GM12891 (cell line): ENCODE measurements at regions not wholly inside any gene's neighbourhood (a gene's known extent, or its start where the extent isn't known, plus 50 kb on each side); places are given as distances from the start of the nearest gene placed in this dataset.

Source experiments
- POLR2A ChIP-seq: IDR thresholded peaks from 2 replicates; pipeline ENCODE4 v1.6.1; 2011; ENCODE audit warnings: low read depth, low read length, control low read depth
- POLR2AphosphoS5 ChIP-seq: IDR thresholded peaks from 2 replicates; pipeline ENCODE4 v1.6.1; 2011; ENCODE audit warnings: low read depth, low read length, control low read depth
- SPI1 ChIP-seq: IDR thresholded peaks from 2 replicates; pipeline ENCODE4 v1.6.1; 2011; ENCODE audit warnings: low read depth, low read length, control low read depth
- TAF1 ChIP-seq: IDR thresholded peaks from 2 replicates; pipeline ENCODE4 v1.6.1; 2011; ENCODE audit warnings: low read depth, low read length, control low read depth

- TF ChIP-seq POLR2A (no peak), POLR2AphosphoS5 (no peak), TAF1 (no peak), SPI1 (no peak)
These were observed 88.4 kb upstream of the PAQR3 start for GRCh38 chr4:79027656-79028055.
